ENCODE measurements at regions not wholly inside any gene's neighbourhood (a gene's known extent, or its start where the extent isn't known, plus 50 kb on each side); places are given as distances from the start of the nearest gene placed in this dataset.

- H3K4me3 ChIP-seq (ENCODE audit: low read length): no peak overlapping the region
- TF ChIP-seq, protein P1, sequence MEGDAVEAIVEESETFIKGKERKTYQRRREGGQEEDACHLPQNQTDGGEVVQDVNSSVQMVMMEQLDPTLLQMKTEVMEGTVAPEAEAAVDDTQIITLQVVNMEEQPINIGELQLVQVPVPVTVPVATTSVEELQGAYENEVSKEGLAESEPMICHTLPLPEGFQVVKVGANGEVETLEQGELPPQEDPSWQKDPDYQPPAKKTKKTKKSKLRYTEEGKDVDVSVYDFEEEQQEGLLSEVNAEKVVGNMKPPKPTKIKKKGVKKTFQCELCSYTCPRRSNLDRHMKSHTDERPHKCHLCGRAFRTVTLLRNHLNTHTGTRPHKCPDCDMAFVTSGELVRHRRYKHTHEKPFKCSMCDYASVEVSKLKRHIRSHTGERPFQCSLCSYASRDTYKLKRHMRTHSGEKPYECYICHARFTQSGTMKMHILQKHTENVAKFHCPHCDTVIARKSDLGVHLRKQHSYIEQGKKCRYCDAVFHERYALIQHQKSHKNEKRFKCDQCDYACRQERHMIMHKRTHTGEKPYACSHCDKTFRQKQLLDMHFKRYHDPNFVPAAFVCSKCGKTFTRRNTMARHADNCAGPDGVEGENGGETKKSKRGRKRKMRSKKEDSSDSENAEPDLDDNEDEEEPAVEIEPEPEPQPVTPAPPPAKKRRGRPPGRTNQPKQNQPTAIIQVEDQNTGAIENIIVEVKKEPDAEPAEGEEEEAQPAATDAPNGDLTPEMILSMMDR (conservative IDR thresholded peaks at IDR 0.05; ENCODE audit: low read depth, low read length): no peak
- no peak for DNase-seq (ENCODE audit: low read depth)
Measured at GRCh38 chr2:180519276-180519675, 461.1 kb upstream of the UBE2E3 start.

DNA sequence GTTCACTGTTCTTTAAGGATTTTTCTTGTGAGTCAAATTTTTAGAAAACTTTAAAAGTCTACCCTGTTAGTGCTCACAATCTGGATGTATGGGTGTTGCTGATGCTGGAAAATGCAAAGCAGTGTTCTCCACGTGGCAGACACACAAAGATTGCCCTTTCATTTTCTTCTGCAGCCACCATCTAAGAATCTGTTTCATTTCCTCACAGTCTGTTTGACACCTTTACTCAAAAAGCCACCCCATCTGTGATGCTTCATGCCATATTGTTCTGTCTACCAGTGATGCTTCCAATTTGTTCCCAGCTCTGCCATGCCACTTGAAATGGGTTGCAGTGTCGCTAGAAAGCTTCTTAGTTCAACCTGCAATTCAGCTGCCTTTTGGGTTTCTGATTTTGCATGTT lies 464.2 kb upstream of the UBE2E3 start:
- DNase-seq (ENCODE audit: low read depth): no peak
- H3K4me3 ChIP-seq (ENCODE audit: low read length): no peak overlapping the region
- TF ChIP-seq, protein P1 (conservative IDR thresholded peaks at IDR 0.05; ENCODE audit: low read depth, low read length): no peak

DNA sequence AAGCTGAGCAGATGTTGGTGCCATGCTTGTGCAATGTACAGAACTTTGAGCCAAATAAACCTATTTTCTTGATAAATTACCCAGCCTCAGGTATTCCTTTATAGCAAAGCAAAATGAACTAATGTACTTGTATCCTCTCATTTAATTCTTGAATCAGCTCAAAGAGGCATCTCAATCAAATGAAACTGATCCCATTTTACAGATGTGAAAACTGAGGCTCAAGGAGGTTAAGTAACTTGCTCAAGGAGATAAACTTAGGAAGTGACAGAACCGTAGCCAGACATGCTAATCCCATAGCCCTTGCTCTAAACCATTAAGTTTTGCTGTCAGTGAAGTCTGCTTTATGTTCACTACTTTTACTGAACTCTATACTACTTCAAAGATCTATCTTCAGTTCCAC lies 467.0 kb upstream of the UBE2E3 start:
- no peak for DNase-seq (ENCODE audit: low read depth)
- no peak overlapping the region for H3K4me3 ChIP-seq (ENCODE audit: low read length)
- TF ChIP-seq, protein P1 (conservative IDR thresholded peaks at IDR 0.05; ENCODE audit: low read depth, low read length): no peak

DNA sequence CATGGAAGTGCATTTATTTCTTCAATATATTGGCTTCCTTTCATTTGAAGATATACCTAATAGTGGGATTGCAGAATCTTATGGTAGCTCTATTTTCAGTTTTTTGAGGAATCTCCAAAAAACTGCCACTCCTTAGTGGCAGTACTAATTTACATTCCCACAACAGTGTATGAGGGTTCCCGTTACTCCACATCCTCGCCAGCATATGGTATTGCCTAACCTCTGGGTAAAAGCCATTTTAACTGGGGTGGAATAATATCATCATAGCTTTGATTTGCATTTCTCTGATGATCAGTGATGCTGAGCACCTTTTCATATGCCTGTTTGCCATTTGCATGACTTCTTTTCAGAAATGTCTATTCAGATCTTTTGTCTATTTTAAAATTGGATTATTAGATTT lies 471.9 kb upstream of the UBE2E3 start:
- TF ChIP-seq, protein P1 (conservative IDR thresholded peaks at IDR 0.05; ENCODE audit: low read depth, low read length): no peak
- no peak for DNase-seq (ENCODE audit: low read depth)
- H3K4me3 ChIP-seq (ENCODE audit: low read length): no peak overlapping the region

GRCh38 chr2:180507028-180507427 lies 473.4 kb upstream of the UBE2E3 start:
- DNase-seq (ENCODE audit: low read depth): no peak
- TF ChIP-seq, protein P1 (conservative IDR thresholded peaks at IDR 0.05; ENCODE audit: low read depth, low read length): no peak
- H3K4me3 ChIP-seq (ENCODE audit: low read length): no peak overlapping the region

GRCh38 chr2:180505203-180505602 lies 475.2 kb upstream of the UBE2E3 start:
- TF ChIP-seq, protein P1 (conservative IDR thresholded peaks at IDR 0.05; ENCODE audit: low read depth, low read length): no peak
- no peak for DNase-seq (ENCODE audit: low read depth)
- no peak overlapping the region for H3K4me3 ChIP-seq (ENCODE audit: low read length)

DNA sequence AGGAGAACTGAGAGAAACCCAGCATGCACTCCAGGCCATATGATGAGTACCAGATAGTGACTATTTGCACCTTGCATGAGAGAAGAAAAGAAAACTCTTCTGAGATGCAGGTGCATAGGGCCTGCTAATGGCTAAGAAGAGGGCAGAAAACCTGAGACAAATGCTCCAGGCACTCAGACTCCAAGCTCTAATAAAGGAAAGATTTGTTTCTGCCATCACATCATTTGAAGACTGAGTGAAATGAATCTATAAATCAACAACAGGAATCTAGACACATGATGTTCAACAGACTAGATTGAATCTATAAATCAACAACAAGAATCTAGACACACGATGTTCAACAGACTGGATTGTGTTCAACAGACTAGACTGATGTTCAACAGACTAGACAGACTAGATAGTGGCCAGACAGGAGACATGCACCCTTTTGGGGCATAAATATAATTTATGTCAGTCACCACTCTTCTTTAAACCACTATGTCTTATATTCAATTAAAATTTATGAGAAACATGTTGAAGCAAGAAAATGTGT lies 482.7 kb upstream of the UBE2E3 start:
- TF ChIP-seq, protein P1 (conservative IDR thresholded peaks at IDR 0.05; ENCODE audit: low read depth, low read length): no peak

More for the DNA sequence above, 482.7 kb upstream of the UBE2E3 start:
- H3K4me3 ChIP-seq (ENCODE audit: low read length): no peak overlapping the region
- DNase-seq (ENCODE audit: low read depth): no peak

Measured in retinal pigment epithelial cell (primary cell).